Fibroblast of skin of back (primary cell): ENCODE measurements at regions not wholly inside any gene's neighbourhood (a gene's known extent, or its start where the extent isn't known, plus 50 kb on each side); places are given as distances from the start of the nearest gene placed in this dataset.

Experiments used
- DNase-seq: peaks from one replicate; pipeline ENCODE4 v3.0.0-alpha.2; 2013

- DNase-seq: peak; percentile 37
Measured at GRCh38 chr3:9301091-9301490, 51.6 kb upstream of the SRGAP3 start.

DNA sequence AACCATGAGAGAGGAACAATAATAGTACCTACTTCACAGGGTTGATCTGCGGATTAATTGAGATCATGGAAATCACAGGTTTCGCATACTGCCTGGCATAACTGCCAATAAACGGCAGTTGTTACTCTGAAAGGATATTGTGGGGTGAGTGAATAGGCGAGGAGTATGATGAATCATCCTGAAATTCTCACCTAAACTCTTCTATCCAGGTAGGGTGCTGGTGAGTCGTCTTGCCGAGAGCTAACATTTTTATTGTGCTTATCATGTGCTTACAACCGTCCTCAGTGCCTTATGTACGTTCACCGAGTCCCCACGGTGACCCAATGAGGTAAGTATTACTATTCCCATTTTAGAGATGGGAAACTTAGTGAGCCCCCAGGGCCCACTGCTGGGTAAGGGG, 52.4 kb upstream of the SRGAP3 start:
- no peak for DNase-seq

GRCh38 chr3:9302425-9303181, 53.2 kb upstream of the SRGAP3 start:
- peak; percentile 74 for DNase-seq

- DNase-seq: peak; percentile 35
Measured at GRCh38 chr3:9308298-9308990, 54.4 kb upstream of the THUMPD3 start.

GRCh38 chr3:9310043-9310442, 52.8 kb upstream of the THUMPD3 start:
- DNase-seq: no peak

- no peak for DNase-seq
Measured at GRCh38 chr3:9311228-9311627, 51.6 kb upstream of the THUMPD3 start.
